GM12874 (cell line): ENCODE measurements at regions not wholly inside any gene's neighbourhood (a gene's known extent, or its start where the extent isn't known, plus 50 kb on each side); places are given as distances from the start of the nearest gene placed in this dataset.

Experiments
- TF ChIP-seq, protein P1 (sequence below): IDR thresholded peaks from 2 replicates; pipeline ENCODE4 v1.5.1; 2011; ENCODE audit warnings: low read depth, mild to moderate bottlenecking, control low read depth, low read length, moderate library complexity; ENCODE audit not compliant: insufficient read depth

DNA sequence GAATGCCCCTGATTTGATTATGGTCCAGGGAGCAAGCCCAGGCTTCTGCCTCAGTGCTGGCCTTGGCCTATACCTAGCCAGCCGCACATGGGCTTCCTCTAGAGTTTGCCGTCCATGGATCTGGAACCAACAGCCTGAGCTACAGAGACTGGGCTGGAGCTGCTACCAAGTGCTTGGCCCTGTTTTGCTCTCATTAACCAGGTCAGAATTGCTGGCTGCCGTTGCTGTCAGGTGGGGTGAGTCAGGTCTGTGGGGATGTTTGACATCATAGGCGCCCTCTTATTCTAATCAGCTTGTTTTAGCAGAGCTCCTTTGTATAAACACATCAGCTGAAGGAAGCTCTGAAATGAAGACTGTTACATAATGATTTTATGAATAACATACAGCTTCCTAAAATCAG is 83.1 kb upstream of the PHACTR2 start:
- TF ChIP-seq, protein P1, sequence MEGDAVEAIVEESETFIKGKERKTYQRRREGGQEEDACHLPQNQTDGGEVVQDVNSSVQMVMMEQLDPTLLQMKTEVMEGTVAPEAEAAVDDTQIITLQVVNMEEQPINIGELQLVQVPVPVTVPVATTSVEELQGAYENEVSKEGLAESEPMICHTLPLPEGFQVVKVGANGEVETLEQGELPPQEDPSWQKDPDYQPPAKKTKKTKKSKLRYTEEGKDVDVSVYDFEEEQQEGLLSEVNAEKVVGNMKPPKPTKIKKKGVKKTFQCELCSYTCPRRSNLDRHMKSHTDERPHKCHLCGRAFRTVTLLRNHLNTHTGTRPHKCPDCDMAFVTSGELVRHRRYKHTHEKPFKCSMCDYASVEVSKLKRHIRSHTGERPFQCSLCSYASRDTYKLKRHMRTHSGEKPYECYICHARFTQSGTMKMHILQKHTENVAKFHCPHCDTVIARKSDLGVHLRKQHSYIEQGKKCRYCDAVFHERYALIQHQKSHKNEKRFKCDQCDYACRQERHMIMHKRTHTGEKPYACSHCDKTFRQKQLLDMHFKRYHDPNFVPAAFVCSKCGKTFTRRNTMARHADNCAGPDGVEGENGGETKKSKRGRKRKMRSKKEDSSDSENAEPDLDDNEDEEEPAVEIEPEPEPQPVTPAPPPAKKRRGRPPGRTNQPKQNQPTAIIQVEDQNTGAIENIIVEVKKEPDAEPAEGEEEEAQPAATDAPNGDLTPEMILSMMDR: no peak

DNA sequence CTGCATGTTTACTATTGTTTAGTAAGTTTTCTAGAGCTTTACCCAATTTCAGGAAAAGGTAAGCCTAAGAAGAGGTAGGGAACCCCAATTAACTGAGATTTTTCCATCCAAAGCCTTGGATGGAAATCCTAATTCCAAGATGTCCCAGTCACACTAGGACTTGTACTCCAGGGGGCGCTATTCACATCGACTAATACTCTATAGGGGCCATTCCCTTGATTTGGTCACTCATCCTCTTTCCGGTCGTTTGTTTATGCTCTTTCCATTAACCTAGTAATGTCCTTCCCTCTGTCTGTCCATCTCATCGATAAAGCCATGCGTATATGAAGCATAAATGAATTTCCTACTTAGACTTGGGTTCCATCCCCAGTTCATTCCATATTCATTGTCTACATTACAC is 80.8 kb upstream of the FUCA2 start:
- TF ChIP-seq, protein P1: peak; percentile 32; the same call in 1 of the 2 replicates

DNA sequence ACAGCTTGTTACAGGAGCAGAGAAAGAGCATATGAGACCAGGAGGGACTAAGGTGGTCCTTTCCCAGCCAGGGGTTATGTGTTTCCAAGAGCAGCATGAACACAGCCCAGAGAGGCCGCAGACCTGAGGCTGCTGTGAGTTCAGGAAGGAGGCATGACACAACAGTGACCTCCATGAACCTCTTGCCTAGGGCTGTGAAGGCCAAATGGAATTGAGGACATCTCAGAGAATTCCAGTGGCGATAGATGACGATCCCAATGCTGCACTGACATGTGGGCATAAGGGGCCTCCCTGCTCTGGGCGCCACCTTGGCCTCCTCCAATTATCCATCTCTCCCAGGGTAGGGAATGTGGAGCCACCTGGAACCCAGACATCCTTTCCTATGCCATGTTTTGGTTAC is 79.9 kb upstream of the FUCA2 start:
- TF ChIP-seq, protein P1: no peak

DNA sequence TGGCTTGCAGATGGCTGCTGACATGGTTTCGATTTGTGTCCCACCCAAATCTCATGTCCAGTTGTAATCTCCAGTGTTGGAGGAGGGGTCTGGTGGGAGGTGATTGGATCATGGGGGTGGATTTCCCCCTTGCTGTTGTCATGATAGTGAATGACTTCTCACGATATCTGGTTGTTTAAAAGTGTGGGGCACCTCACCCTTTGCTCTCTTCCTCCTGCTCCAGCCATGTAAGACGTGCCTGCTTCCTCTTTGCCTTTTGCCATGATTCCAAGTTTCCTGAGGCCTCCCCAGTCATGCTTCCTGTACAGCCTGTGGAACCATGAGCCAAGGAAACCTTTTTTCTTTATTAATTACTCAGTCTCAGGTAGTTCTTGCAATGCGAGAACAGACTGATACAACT is 77.6 kb upstream of the FUCA2 start:
- TF ChIP-seq, protein P1: no peak

DNA sequence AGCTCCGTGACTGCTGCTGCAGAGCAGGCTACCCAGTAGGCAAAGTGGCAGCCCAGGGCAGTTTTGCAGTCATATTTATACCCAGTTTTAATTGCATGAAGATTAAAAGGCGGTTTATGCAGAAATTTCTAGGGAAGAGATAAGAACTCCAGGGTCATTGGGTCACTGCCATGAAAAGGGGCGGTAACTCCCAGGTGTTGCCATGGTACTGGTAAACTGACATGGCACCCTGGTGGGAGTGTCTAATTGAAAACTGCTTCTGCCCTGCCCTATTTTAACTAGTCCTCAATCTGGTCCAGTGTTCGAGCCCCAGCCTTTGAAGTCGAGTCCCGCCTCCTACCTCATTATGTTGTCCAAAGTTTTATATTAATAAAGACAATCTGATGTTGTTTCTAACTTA is 75.0 kb upstream of the FUCA2 start:
- TF ChIP-seq, protein P1: no peak

DNA sequence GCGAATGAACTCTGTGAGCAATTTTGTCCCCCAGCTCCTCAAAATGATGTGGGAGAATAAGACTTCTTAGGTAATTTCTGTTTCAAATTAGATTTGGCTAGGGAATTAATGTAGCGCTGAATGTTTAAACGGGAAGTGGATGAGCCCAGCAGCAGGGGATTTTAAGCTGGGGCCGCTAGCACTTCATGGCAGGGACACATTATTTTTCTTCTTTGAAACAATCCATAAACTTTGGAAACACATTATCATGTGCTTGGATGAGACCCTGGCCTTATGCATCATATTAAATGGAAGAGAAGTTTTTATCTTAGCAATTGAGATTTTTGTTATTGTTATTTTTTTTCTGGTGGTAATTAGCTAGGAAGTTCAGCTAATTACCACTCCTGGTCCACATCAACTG is 74.2 kb upstream of the FUCA2 start:
- TF ChIP-seq, protein P1: no peak

DNA sequence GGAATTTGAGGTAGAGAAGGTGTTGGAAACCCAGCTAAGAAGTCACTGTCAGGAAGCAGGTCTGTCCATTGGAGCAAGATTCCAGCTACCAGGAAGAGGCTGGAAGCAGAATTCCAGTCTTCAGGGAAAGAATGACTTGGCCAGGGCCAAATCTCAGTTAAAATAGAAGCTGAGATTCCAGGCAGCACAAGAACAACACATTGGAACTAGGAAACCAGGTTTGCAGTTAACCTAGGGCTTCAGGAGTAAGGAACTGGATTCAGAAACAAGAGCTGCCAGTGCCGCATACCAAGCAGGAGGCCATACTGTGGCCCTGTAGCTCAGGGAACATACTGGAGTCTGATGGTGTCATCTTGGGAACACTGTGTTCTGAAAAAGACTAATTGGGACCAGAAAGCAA is 73.7 kb upstream of the FUCA2 start:
- TF ChIP-seq, protein P1: no peak

DNA sequence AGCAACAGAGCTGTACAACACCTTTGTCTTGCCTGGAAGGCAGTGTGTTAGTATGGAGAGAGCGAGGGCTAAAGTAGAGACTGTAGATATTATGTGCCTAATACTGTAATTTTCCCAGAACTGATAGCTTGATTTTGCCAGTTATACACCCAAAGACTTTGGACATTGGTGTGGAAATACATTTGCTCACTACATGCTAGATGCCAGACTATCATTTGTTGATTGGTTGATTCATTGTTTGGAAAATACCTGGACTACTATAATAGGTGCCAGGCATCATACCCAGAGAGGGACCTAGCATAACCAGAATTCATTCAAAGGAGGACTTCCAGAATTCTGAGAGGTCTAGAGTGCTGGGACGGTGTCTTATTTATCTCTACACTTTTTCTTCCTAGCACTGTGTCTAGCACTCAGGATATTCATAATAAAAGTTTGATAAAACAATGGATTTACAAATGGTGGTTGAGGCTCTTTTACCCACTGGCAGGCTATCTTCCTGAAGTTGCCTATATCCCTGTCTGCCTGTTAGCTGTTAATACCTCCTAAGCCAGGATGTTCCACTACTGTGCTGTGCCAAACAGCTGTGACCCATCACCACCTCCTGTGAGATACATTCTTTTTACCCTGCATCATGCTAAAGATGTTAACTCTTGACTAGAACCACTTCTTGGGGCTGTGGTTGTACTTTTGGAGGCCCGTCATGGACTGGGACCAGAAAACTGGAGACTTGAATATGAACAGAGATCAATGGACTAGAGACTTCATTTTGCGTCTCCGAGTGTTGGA is 72.2 kb upstream of the FUCA2 start:
- TF ChIP-seq, protein P1: no peak
